Muscle of back (tissue), 3 donors: ENCODE measurements at regions not wholly inside any gene's neighbourhood (a gene's known extent, or its start where the extent isn't known, plus 50 kb on each side); places are given as distances from the start of the nearest gene placed in this dataset.
A peak's percentile ranks its signal among the peaks of the same experiment; 100 is the strongest.

ENCODE experiments used
- DNase-seq, 3 donors: peaks; one replicate each; pipeline versions ENCODE4 v3.0.0 to v3.0.0-alpha.2; 2013

- no peak for DNase-seq
These were observed 53.8 kb downstream of the ADM start for GRCh38 chr11:10358696-10359095.

- DNase-seq: peak in 1 of 3 donors; percentile 39
These were observed 54.3 kb downstream of the ADM start for GRCh38 chr11:10359171-10359570.

- DNase-seq: no peak
These were observed 56.0 kb downstream of the ADM start for GRCh38 chr11:10360835-10361234.

GRCh38 chr11:10365045-10365444 lies 60.2 kb downstream of the ADM start:
- no peak for DNase-seq

- DNase-seq: peak; percentile 80 to 92 (median 81)
These were observed 61.9 kb downstream of the ADM start for GRCh38 chr11:10366568-10367331.

- DNase-seq: no peak
These were observed 67.2 kb downstream of the ADM start for GRCh38 chr11:10371926-10372641.

GRCh38 chr11:10373340-10373739 lies 68.5 kb downstream of the ADM start:
- no peak for DNase-seq

GRCh38 chr11:10373929-10374328 lies 69.1 kb downstream of the ADM start:
- no peak for DNase-seq

- DNase-seq: no peak
These were observed 69.5 kb downstream of the ADM start for GRCh38 chr11:10374386-10374785.

GRCh38 chr11:10375280-10375971 lies 70.6 kb downstream of the ADM start:
- peak in 2 of 3 donors; percentile 64 to 93 for DNase-seq

GRCh38 chr11:10376061-10376460 lies 71.2 kb downstream of the ADM start:
- no peak for DNase-seq

GRCh38 chr11:10377183-10377582 lies 72.3 kb downstream of the ADM start:
- no peak for DNase-seq

GRCh38 chr11:10378362-10378761 lies 73.5 kb downstream of the ADM start:
- DNase-seq: no peak

- peak in 2 of 3 donors; percentile 48 to 56 for DNase-seq
These were observed 74.1 kb downstream of the ADM start for GRCh38 chr11:10379022-10379421.

- peak in 2 of 3 donors; percentile 58 to 70 for DNase-seq
These were observed 74.6 kb downstream of the ADM start for GRCh38 chr11:10379426-10379825.

- no peak for DNase-seq
These were observed 75.0 kb upstream of the AMPD3 start for GRCh38 chr11:10379871-10380568.

- DNase-seq: no peak
These were observed 74.1 kb upstream of the AMPD3 start for GRCh38 chr11:10380921-10381320.

- DNase-seq: peak in 1 of 3 donors; percentile 58
These were observed 73.3 kb upstream of the AMPD3 start for GRCh38 chr11:10381736-10382135.

GRCh38 chr11:10382518-10382917 lies 72.5 kb upstream of the AMPD3 start:
- DNase-seq: no peak

- DNase-seq: peak; percentile 40 to 84 (median 68)
These were observed 69.4 kb upstream of the AMPD3 start for GRCh38 chr11:10385696-10386095.

- no peak for DNase-seq
These were observed 68.7 kb upstream of the AMPD3 start for GRCh38 chr11:10386361-10386760.

- DNase-seq: no peak
These were observed 68.2 kb upstream of the AMPD3 start for GRCh38 chr11:10386861-10387205.
